HG02759 (cell line): ENCODE measurements at regions not wholly inside any gene's neighbourhood (a gene's known extent, or its start where the extent isn't known, plus 50 kb on each side); places are given as distances from the start of the nearest gene placed in this dataset.

Experiments
- ATAC-seq: cut with Tn5 transposase; IDR thresholded peaks from one replicate; pipeline ENCODE4 v1.9.1; 2021; ENCODE audit warnings: mild to moderate bottlenecking, moderate library complexity; ENCODE audit not compliant: unreplicated experiment

DNA sequence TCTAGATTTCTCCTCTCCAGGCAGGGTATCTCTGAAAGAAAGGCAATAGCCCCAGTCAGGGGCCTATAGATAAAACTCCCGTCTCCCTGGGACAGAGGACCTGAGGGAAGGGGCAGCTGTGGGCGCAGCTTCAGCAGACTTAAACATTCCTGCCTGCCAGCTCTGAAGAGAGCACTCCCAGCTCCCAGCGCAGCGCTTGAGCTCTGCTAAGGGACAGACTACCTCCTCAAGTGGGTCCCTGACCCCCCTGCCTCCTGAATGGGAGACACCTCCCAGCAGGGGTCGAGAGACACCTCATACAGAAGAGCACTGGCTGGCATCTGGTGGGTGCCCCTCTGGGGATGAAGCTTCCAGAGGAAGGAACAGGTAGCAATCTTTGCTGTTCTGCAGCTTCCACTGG, 556.9 kb downstream of the EPM2A start:
- ATAC-seq = no peak

DNA sequence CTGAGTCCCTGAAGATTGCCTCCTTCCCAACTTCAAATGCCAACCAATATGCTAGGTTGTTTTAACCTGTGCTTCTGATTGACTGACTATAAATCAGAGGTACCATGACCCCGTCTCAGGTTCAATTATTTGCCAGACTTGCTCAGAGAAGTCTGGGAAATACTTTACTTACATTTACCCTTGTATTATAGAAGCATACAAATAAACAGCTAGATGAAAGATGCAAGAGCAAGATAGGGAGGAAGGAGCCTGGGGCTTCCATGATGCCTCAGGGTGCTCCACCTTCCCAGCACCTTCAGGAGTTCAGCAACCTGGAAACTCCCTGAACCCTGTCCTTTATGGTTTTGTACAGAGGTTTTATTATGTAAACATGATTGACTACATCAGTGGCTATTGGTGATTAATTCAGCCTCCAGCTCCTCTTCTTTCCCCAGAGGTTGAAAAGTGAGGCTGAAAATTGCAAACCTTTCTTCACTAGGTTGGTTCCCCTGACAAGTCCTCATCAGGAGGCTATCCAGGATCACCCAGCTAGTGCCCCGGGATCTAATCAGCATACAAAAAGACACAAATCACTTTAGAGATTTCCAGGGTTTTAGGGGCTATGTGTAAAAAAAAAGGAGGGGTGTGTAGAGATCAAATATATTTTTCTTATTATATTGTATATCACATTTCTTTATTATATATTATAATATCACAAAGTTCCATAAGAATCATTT, 547.7 kb downstream of the EPM2A start:
- no peak for ATAC-seq

DNA sequence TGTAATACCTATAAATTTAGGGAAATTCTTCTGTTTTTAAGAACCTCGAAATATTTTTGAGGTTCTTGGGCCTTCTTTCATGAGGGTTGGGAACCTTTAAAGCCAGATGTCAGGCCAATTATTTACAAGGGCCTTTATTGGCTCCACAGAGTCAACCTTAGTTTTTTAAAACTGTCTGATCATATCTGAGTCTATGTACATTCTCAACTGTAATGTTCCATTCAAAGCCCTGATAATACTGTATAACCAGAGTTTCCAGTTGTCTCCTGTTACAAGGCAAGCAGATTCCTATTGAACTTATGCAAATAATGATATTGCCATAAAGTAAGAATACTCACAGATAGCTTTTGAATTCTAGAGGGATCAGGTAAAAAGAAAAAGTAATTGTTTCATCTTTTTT, 545.5 kb downstream of the EPM2A start:
- no peak for ATAC-seq

DNA sequence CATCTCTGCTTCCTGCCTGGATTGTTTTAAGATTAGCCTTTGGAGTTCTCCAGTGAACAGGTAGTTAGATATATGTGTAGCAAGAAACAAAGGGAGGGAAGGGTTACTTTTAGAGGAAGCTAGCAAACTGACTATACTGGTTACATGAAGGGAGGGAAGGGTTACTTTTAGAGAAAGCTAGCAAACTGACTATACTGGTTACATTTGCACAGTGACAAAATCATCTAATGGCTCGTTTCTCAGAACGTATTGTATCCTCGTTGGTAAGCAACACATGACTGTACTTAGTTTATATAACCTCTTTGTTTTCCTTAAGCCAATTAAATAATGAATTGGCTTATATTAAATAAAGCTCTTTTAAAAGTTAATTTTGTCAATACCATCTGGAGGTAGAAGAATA, 540.9 kb downstream of the EPM2A start:
- no peak for ATAC-seq

DNA sequence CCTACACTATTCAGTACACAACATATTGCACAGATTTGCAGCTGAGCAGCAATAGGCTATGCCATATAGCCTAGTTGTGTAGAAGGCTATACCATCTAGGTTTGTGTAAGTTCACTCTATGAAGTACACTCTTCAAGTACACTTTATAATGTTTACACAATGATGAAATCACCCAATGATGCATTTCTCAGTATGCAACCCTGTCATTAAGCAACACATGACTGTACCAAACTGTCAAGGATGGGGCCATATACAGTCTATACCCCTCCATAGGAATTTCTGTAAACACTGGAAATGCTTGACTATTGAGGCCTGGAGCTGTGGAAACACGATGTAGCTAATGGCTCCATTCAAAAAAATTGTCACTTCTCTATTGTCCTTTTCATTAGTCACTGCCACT, 535.4 kb downstream of the EPM2A start:
- no peak for ATAC-seq

DNA sequence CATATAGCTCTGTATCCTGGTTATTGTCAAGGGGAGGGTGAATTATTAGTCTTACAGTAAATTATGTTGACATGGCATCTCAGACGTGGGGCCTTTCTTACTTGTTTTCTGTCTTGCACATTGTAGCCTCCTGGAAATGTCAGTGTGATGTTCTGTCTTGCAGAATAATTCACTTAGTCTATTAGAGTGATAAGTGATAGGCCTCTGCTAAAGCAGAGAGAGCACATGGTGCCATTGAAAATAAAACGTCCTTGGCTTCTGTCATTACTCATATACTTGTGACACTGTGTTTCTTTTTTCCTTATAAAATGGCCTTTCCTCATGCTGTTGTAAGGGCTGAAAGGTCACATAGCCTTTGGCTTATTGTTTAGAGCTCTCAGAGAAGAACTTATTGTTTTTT, 531.0 kb downstream of the EPM2A start:
- ATAC-seq = no peak

DNA sequence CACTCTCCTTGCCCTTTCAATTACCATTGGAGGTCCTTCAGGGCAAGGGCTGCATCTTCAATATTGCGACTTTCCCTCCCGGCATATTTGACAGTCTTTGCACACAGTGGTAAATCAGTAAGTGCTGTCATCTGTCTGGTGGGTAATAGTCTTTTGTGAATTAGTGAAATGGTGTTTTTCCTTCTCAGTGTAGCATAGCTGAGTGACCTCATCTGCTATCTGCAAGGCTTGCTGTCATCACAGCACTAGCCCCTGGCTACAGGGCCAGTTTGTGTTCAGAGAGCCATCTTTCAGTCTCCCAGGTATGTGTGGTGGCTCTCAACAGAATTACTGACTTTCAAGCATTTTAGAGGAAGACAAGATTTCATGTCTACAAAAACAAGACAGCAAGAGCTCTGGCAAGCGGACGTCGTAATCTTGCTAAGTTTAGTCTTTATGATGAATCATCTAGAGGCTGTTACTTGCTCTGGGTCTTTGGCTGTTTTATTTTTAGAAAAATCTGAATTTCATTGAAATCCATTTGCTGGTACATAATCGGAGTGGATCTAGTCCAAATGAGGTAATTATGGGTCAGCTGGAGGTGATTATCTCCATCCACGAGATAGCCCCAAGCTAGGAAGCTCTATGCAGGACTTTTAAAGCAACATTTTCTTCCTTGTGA, 528.9 kb downstream of the EPM2A start:
- no peak for ATAC-seq

DNA sequence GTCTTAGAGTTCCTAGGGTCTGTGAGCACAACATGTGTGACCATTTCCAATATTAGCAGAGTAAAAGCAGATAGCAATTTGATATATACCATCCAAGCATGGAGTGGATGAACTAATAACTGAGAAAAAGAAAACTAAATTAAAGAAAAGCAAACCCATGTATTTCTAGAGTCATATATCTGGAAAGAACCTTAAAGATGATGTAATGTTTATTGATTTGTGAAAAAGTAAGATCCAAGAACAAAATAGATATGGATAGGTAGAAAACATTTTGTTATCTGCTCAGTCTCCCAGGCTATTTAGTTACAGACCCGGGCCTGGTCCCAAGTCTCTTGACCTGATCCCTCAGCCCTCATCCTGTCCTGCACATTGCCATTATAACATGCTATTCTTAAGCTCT, 526.8 kb downstream of the EPM2A start:
- no peak for ATAC-seq

DNA sequence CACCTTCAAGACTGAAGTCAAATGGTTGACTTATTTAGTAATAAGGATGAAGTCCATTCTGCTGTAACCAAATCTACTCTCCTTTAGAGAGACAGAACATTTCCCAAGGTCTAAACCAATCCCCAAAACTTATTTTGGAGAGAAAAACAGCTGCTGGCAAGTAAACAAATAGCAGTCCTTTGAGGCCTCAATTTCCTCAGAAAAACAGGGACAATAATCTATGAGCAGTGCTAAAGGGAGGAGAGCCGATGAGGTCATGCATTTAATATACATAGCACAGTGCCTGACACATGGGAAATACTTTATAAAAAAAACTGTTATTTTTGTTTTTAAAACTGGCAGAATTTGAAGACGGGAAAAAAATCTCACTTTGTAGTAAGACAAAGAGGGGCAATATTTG, 526.0 kb downstream of the EPM2A start:
- ATAC-seq = no peak

DNA sequence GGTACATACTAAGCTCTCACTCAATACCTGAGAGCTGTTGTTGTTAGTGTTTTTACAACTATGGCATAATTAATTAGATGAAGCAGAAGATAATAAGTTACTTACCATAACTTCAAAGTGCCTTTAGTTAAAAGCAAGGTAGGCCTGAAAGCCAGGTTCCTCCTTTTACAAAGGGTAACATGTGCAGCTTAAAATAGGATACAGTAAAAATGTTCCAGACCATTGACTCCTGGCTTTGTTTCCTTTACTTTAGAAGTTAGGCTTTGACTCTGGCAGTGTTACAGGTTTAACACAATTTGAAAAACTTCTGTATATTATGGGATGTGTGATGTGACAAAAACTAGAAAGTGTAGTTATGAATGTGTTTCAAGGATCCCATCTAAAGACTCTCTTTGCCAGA, 522.5 kb downstream of the EPM2A start:
- ATAC-seq = peak; percentile 32

DNA sequence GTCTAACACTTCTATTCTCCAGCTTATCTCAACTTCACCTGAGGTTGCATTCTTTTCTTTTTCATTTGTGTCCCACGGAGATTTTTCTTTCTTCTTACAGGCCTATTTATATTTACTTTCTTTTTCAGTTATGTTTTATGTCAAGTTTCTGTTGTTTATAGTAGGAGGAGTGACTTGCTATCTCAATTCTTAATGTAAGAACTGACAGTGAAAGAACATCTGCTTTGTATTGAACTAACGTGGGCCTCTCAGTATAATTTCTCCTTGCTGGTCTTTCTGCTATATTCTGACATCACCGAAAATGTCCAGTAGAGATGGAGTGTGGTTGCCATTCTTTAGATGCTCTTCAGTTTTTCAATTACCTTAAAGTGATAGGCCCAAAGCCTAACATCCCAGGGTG, 521.7 kb downstream of the EPM2A start:
- ATAC-seq = peak; percentile 77

DNA sequence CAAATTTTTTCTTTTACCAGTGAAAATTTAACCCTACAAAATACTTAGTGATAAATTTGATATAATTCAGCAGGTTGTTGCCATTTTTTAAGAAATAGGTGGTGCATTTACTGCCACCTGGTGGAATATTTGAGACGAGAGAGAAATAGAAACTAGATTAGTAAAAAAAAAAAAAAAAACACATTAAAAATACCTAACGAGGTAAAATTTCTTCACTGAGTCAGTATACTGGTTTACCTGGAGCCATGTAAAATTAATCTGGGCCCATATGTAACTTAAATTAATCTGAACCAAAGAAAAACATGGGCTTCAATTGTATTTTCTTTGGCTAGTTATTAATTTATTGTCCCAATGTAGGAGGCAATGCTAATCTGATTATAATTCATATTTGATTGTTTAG, 520.8 kb downstream of the EPM2A start:
- ATAC-seq = no peak

DNA sequence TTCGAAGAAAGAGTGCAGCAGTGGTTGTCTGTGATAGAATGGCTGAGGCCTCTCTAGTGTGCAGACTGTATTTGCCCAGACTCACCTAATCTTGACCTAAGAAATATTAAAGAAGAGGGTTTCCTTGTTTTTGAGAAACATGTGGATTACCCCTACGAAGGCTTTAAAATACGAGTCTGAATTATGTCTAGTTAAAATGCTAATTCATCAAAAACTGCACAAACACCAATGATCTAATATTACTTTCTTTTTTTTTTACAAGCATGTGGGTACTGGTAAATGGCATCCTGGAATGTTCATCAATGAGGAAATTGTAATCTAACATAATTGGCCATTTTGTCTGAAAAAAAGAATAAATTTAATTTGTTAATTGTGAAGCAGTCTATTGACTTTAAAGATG, 510.9 kb downstream of the EPM2A start:
- no peak for ATAC-seq

DNA sequence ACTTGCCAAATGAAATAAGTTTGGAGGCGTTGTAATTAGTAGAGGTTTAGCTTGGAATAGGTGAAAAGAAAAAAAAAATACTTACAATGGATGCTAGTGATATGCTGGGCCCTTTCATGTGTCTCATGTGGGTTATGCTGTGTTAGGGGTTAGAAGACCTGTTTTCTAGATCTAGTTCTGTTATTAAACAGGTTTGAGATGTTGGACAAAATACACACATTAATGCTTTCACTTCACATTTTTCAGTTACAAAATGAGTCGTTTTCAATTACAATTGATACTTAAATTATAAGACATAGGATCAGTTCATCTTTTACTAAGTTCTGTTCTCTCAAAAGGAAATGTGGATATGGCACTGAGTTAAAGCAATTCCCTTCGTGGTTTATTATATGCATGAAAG, 509.8 kb downstream of the EPM2A start:
- ATAC-seq = peak; percentile 53

DNA sequence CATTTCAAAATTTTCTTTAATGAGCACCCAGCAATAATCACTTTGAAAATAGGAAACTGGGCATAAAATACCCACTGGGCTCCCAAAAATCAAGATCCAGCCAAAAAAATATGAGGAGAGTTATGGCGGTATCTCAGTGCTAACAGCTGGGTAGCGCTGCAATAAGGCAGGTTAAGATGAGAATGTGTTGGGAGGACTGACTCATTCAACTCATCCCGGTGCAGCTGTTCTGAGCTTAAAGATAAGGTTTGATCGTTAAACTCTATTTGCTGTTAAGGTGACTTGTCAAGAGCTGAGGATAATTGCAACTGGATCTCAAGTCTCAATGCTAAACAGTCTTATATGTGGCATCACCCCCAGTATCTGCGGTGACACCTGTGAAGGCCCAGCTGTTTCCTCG, 507.7 kb downstream of the EPM2A start:
- no peak for ATAC-seq

DNA sequence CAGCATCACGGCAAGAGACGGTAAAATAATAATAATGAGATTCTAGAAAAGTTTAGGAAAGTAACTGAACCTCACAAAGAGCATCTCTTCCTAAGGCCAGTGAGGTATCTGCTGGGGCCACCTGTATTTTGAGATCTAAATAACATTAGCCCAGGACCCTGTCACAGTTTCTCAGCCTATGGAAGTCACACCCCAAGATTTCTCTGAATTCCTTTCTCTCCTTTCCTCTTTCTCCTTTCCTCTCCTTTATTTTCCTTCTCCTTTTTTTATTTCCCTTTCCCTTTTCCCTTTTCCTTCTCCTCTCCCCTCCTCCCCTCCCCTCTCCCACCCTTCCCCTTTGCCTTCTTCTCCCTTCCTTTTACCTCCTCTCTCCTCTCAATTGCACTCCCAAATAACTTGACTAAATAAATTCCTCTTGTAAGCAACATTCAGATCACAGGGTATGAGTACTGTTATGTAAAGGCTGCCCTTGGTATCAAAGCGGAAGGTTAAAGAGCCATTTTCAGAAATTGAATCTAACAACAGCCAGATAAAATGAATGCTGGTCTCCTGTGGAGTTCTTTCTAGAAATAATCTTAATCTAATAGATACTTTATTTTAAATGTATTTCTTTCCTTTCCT, 506.2 kb downstream of the EPM2A start:
- ATAC-seq = no peak

DNA sequence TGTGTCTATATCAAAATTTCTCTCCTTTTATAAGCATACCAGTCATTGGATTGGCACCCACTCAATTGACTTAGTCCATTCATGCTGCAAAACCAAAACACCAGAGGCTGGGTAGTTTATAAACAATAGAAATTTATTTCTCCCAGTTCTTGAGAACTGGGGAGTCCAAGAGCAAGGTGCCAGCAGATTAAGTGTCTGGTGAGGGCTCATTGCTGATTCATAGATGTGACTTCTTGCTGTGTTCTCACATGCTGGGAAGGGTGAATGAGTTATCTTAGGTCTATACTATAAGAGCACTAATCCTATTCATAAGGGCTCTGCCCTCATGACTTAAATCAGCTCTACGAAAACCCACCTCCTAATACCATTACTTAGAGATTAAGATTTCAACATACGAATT, 501.4 kb downstream of the EPM2A start:
- no peak for ATAC-seq

DNA sequence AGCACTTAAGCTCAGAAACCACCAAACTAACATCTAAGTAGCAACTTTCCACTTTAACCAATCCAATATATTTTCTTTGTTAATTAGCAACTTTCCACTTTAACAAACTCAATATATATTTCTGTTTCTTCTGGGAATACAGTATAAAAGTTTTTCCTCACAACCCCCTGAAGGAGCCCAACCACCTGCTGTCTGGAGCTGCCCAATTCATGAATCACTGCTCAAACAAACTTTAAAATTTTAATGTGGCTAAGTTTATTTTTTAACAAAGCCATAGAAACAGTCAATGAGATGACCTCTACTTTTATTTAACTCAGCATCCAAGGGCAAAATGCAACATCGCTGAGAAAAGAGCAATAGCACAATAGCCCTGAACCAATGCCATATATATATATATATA, 500.1 kb downstream of the EPM2A start:
- no peak for ATAC-seq

DNA sequence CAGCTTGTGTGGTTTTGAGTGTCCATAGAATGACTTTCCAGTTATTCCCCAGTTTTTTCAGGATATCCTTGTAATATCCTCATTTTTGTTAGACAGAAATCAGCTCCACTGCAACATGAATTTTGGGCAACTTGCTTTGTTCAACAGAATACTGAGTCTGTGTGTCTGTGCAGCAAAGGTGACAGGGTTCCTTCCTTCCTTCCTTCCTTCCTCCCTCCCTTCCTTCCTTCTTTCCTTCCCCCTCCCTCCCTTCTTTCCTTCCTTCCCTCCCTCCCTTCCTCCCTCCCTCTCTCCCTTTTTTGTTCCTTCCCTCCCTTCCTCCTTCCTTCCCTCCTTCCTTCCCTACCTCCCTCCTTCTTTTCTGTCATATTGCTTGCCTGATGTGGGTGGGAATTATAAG, 496.5 kb downstream of the EPM2A start:
- ATAC-seq = no peak

DNA sequence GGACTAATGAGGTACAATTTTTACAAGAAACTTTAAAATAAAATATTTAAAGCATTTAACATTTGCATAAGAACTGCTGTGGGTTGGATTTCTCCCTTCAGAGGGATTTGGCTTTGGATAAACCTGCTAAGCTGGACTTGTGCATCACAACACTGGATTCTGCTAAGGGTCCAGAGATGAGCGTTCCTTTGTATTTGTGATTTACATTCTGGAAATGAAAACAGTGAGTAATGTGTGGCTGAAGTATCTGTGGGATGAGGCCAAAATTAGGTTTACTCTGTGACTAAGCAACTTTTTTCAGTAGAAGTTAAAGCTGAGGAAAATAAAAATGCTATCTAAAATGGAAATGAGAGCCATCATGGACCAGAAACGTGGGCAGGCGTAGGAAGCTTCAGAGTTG, 494.3 kb downstream of the EPM2A start:
- ATAC-seq = no peak

DNA sequence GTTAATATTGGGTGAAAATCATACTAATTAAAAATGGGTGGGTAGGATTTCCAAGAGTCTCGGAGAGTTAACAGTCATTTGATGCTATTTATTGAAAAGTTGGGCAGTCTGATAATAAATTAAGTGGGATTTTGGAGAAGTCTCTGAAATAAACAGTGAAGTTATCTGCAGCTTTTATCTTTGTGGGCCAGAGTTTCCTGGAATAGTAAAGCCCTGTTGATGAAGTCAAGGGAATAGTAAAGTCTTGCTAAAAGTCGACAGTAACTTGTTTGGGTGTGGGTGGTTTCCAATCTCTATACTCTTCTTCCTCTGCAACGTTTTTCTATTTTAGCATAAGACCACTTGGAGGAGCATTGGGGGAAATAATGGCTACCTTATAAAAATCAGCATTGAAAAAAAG, 493.6 kb downstream of the EPM2A start:
- no peak for ATAC-seq

DNA sequence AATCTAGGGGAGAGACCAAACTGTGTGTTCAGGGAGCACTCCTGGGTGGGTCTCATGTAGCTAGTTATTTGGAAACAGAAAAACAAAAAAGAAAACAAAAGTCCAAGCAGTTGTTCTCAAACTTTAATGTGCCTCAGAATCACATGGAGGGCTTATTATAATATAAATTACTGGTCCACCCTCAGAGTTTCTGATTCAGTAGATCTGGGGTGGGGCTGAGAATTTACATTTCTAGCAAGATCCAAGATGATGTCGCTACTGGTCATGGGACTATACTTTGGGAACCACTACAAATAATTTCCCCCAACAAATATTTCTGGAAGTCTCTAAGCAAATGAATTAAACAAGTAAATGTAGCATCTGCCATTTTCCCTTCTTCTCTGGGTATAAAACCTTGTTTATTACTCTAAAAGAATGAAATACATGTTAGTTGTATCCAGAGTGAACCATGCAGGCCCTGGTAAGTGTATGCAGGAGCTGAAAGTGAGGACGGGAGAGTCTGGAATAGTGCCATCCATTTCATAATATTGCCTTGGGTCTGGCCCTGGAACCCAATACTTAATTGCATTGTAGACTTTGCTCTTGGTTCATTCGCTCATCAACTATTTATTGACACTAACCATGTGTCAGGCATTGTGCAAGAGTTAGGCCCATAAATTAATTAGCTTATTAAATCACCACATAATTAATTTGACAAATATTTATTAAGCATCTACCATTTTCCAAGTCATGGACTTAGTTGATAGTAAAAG, 490.8 kb downstream of the EPM2A start:
- ATAC-seq = no peak
